Ovary (tissue), 7 donors: ENCODE measurements at regions not wholly inside any gene's neighbourhood (a gene's known extent, or its start where the extent isn't known, plus 50 kb on each side); places are given as distances from the start of the nearest gene placed in this dataset.

Source experiments
- DNase-seq, 5 donors: peaks; one replicate each; pipeline ENCODE4 v3.0.0-alpha.2; 2019 to 2020
- H3K27ac ChIP-seq, 2 donors: fragments of 200-600 bp; one replicate each; pipeline versions ENCODE4 v1.5.1 to v1.8.0; 2019 to 2022
- H3K27me3 ChIP-seq: fragments of 200-600 bp; one replicate; pipeline ENCODE4 v1.8.0; 2022
- H3K36me3 ChIP-seq: fragments of 200-600 bp; sonication (generic); one replicate; pipeline ENCODE4 v1.5.1; 2019
- H3K4me1 ChIP-seq: one replicate; pipeline ENCODE4 v1.8.1; 2013; ENCODE audit warnings: mild to moderate bottlenecking, moderate library complexity; ENCODE audit not compliant: insufficient read depth
- H3K4me3 ChIP-seq: fragments of 200-600 bp; sonication (generic); one replicate; pipeline ENCODE4 v1.5.1; 2017
- H3K9me3 ChIP-seq, 2 donors: fragments of 200-600 bp in 1 of 2; sonication (generic) in 1 of 2; one replicate each; pipeline versions ENCODE4 v1.5.1 to v1.8.1; 2013 to 2019; ENCODE audit warnings: mild to moderate bottlenecking in 1 of 2, moderate library complexity in 1 of 2
- EP300 ChIP-seq: sonication (generic); formaldehyde crosslinking; IDR thresholded peaks from one replicate; pipeline ENCODE4 v1.6.1; 2017; ENCODE audit warnings: antibody characterized with exemption
- POLR2A ChIP-seq: fragments of 450-650 bp; IDR thresholded peaks from one replicate; pipeline ENCODE4 v1.6.1; 2017; ENCODE audit warnings: antibody characterized with exemption, mild to moderate bottlenecking, moderate library complexity
- WGBS, 3 donors: extraction: QIAGEN DNeasy Blood & Tissue Kit in 1 of 3; methylation state at CpG; one replicate each; pipeline versions ENCODE4 v1.1.5 to v1.1.7; 2013 to 2017; 5-methylcytosine and 5-hydroxymethylcytosine counted together
- intact Hi-C, 4 donors: fragments of 100-400 bp; cut with DNase I; formaldehyde crosslinking; loops; one replicate each; pipeline versions ENCODE4 v1.11.0 to v1.15.1; 2022 to 2023
- TF ChIP-seq, protein P1 (sequence below), 3 donors: fragments of 450-650 bp in 2 of 3; fragments of 200-600 bp in 1 of 3; IDR thresholded peaks; one replicate each; pipeline versions ENCODE4 v1.5.1 to v1.8.0; 2016 to 2022; ENCODE audit warnings: antibody characterized with exemption in 3 of 3, mild to moderate bottlenecking in 1 of 3
- donor health status: DM: no; HTN: no; CAD: no; lungs with moderate emphysema.
- donor health status: DM: no; HTN: no; CAD: no.
- donor health status: Bipolar disorder and iron deficiency.
- donor health status: DM: no; HTN: no; CAD: no.
- donor health status: DM: yes; HTN: yes; CAD: no.

GRCh38 chr6:73989428-73989827 is 293.4 kb downstream of the CD109 start:
- DNase-seq, result no peak

GRCh38 chr6:73985891-73986290 is 289.9 kb downstream of the CD109 start:
- no peak for TF ChIP-seq POLR2A
- no peaks in the 10 kb centered on the region for H3K27me3 ChIP-seq
- DNase-seq, result no peak
- H3K36me3 ChIP-seq, result no peaks in the 10 kb centered on the region
- no peak overlapping the region for H3K4me3 ChIP-seq
- no peak overlapping the region for H3K27ac ChIP-seq
- intact Hi-C loops, result no loop called here
- H3K9me3 ChIP-seq, result no peaks in the 10 kb centered on the region
- WGBS, 3 donors, result 28 to 60% (median 53%) methylated on average over 2 of the region's 2 CpGs
- H3K4me1 ChIP-seq, result no peaks in the 10 kb centered on the region

More at GRCh38 chr6:73989428-73989827, 293.4 kb downstream of the CD109 start:
- Histone ChIP-seq H3K36me3 (no peaks in the 10 kb centered on the region), H3K4me1 (no peaks in the 10 kb centered on the region), H3K4me3 (no peak overlapping the region), H3K27me3 (no peaks in the 10 kb centered on the region), H3K27ac (no peak overlapping the region), H3K9me3 (no peaks in the 10 kb centered on the region)
- TF ChIP-seq, protein P1, sequence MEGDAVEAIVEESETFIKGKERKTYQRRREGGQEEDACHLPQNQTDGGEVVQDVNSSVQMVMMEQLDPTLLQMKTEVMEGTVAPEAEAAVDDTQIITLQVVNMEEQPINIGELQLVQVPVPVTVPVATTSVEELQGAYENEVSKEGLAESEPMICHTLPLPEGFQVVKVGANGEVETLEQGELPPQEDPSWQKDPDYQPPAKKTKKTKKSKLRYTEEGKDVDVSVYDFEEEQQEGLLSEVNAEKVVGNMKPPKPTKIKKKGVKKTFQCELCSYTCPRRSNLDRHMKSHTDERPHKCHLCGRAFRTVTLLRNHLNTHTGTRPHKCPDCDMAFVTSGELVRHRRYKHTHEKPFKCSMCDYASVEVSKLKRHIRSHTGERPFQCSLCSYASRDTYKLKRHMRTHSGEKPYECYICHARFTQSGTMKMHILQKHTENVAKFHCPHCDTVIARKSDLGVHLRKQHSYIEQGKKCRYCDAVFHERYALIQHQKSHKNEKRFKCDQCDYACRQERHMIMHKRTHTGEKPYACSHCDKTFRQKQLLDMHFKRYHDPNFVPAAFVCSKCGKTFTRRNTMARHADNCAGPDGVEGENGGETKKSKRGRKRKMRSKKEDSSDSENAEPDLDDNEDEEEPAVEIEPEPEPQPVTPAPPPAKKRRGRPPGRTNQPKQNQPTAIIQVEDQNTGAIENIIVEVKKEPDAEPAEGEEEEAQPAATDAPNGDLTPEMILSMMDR (IDR thresholded peaks at IDR 0.05), result no peak
- TF ChIP-seq EP300 (no peak), POLR2A (no peak)
- WGBS, 3 donors, result 91 to 93% (median 93%) methylated on average over 3 of the region's 3 CpGs
- intact Hi-C loops, result no loop called here

DNA sequence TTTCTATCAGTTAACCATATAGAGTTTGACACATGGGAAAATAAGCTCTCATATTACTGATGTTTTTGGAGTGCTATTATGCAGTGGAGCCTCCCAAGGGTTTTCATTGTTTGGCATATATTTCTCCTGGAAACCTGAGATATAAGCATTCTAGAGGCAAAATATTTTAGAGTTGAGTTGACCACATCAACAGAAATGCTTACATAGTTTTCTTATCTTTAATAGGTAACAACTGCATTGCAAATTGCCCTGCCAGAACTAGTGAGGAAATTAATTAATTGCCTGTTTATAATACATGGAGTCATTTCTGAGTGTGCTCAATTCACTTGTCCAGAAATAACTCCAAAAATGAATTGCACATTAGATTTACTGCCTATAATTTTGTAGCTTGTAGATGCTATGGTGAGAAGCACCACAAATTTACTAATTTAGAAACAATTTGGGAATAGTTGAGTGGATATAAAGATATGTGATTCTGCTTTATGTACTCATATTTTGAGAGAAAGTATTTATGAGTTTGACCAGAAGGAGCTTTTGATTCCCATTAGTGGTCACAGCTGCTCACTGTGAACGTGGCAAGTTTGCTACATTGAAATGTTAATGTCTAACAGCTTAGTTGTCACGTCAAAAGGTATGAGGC is 288.7 kb downstream of the CD109 start:
- intact Hi-C loops, result no loop called here
- H3K36me3 ChIP-seq, result no peaks in the 10 kb centered on the region
- H3K9me3 ChIP-seq, result no peaks in the 10 kb centered on the region
- H3K4me1 ChIP-seq, result no peaks in the 10 kb centered on the region
- WGBS, 3 donors, result 35 to 41% (median 37%) methylated on average over 2 of the region's 2 CpGs
- no peak for DNase-seq
- no peak overlapping the region for H3K27ac ChIP-seq
- H3K27me3 ChIP-seq, result no peaks in the 10 kb centered on the region
- TF ChIP-seq, protein P1 (IDR thresholded peaks at IDR 0.05), result no peak
- TF ChIP-seq POLR2A, result no peak
- H3K4me3 ChIP-seq, result no peak overlapping the region

DNA sequence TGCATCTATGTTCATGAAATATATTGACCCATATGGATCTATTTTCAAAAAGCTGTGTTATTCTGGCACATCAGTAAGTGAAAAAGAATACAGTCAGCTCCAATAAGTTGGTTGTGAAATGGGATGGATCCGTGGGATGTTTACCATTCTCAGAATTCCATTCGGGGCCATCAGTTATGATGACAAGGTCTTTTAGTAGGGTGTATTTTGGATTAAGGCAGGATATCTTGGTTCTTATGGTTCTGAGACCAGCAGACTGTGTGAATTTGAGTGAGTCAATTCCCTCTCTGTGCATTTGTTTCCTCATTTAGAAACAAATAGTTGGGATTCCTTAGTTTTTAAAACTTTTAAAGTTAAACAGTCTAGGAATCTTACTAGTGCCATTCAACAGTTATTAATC is 287.4 kb downstream of the CD109 start:
- WGBS, 3 donors, result 39 to 48% (median 45%) methylated on average over 2 of the region's 2 CpGs
- Histone ChIP-seq H3K27me3 (no peaks in the 10 kb centered on the region), H3K9me3 (no peaks in the 10 kb centered on the region), H3K36me3 (no peaks in the 10 kb centered on the region), H3K27ac (no peak overlapping the region), H3K4me1 (no peaks in the 10 kb centered on the region), H3K4me3 (no peak overlapping the region)
- no peak for DNase-seq
- intact Hi-C loops, result no loop called here
- TF ChIP-seq, protein P1 (IDR thresholded peaks at IDR 0.05), result no peak
- TF ChIP-seq POLR2A (no peak), EP300 (no peak)

GRCh38 chr6:73980096-73980495 is 284.1 kb downstream of the CD109 start:
- intact Hi-C loops, result no loop called here
- H3K4me1 ChIP-seq, result no peaks in the 10 kb centered on the region
- no peak overlapping the region for H3K27ac ChIP-seq
- TF ChIP-seq, protein P1 (IDR thresholded peaks at IDR 0.05), result no peak
- no peak for TF ChIP-seq EP300
- no peak for TF ChIP-seq POLR2A
- H3K27me3 ChIP-seq, result no peaks in the 10 kb centered on the region
- H3K9me3 ChIP-seq, result no peaks in the 10 kb centered on the region
- no peak overlapping the region for H3K4me3 ChIP-seq
- H3K36me3 ChIP-seq, result no peaks in the 10 kb centered on the region
- no peak for DNase-seq
